ENCODE measurements at regions not wholly inside any gene's neighbourhood (a gene's known extent, or its start where the extent isn't known, plus 50 kb on each side); places are given as distances from the start of the nearest gene placed in this dataset.

- intact Hi-C loops (cut with micrococcal nuclease; ENCODE audit: unreplicated experiment) (no loop called here), in situ Hi-C loops (cut with HindIII; ENCODE audit: low pct_unique_long_range_greater_than_20kb, low sequenced_read_pairs) (no loop called here)
- ChIA-PET POLR2A (no interaction called here), CTCF (interaction anchor here (0.6 kb wide), 1 partner anchor 73 kb away, joined by 10 read pairs; no protein-coding TSS in a partner anchor)
- TF ChIP-seq SIN3A (IDR thresholded peaks at IDR 0.05; ENCODE audit: borderline replicate concordance, insufficient read depth, low read depth, low read length), result no peak
- TF ChIP-seq CTCF (IDR thresholded peaks at IDR 0.05), result no peak
- TF ChIP-seq REST (IDR thresholded peaks at IDR 0.05; ENCODE audit: insufficient read depth in 1 of 2, low read depth in 2 of 2, low read length in 1 of 2), result no peak
- no peak for TF ChIP-seq TCF7L2 (IDR thresholded peaks at IDR 0.05; ENCODE audit: low read depth, low read length)
- TF ChIP-seq POLR2AphosphoS5 (IDR thresholded peaks at IDR 0.05; ENCODE audit: low read depth, low read length), result no peak
- H3K27ac ChIP-seq (ENCODE audit: low read length), result no peak overlapping the region
- peaks cover 4% of the 10 kb centered on the region; the same call in 1 of the 2 replicates for H3K9me3 ChIP-seq (ENCODE audit: control insufficient read depth, insufficient read depth, low read depth, low read length)
- DNase-seq (ENCODE audit: low read depth, low spot score), result no peak
- H3K4me3 ChIP-seq (ENCODE audit: low read depth in 2 of 2, low read length in 2 of 2), result no peak overlapping the region
- no peaks in the 10 kb centered on the region for H3K36me3 ChIP-seq (ENCODE audit: control insufficient read depth, insufficient read depth, low read length)
- no peaks in the 10 kb centered on the region for H3K4me1 ChIP-seq (ENCODE audit: control insufficient read depth, insufficient read depth, low read length)
- no peak for ATAC-seq
- BruUV-seq (replicated peaks), result no TSS peak
- H3K27me3 ChIP-seq (ENCODE audit: control insufficient read depth, insufficient read depth, low read length), result no peaks in the 10 kb centered on the region
Measured at GRCh38 chr11:26828288-26828687, 106.4 kb upstream of the SLC5A12 start.

GRCh38 chr11:26830218-26830617 is 108.4 kb upstream of the SLC5A12 start:
- POLR2A ChIA-PET, result no interaction called here
- no peak for ATAC-seq
- in situ Hi-C loops (cut with HindIII; ENCODE audit: low pct_unique_long_range_greater_than_20kb, low sequenced_read_pairs), result no loop called here
- intact Hi-C loops (cut with micrococcal nuclease; ENCODE audit: unreplicated experiment), result no loop called here
- TF ChIP-seq REST (IDR thresholded peaks at IDR 0.05; ENCODE audit: insufficient read depth in 1 of 2, low read depth in 2 of 2, low read length in 1 of 2), result no peak
- no peak for TF ChIP-seq POLR2AphosphoS5 (IDR thresholded peaks at IDR 0.05; ENCODE audit: low read depth, low read length)
- TF ChIP-seq TCF7L2 (IDR thresholded peaks at IDR 0.05; ENCODE audit: low read depth, low read length), result no peak
- TF ChIP-seq CTCF (IDR thresholded peaks at IDR 0.05), result no peak
- TF ChIP-seq SIN3A (IDR thresholded peaks at IDR 0.05; ENCODE audit: borderline replicate concordance, insufficient read depth, low read depth, low read length), result no peak
- peaks cover 4% of the 10 kb centered on the region; the same call in 1 of the 2 replicates for H3K9me3 ChIP-seq (ENCODE audit: control insufficient read depth, insufficient read depth, low read depth, low read length)
- BruUV-seq (replicated peaks), result no TSS peak
- DNase-seq (ENCODE audit: low read depth, low spot score), result no peak
- H3K36me3 ChIP-seq (ENCODE audit: control insufficient read depth, insufficient read depth, low read length), result no peaks in the 10 kb centered on the region
- H3K4me1 ChIP-seq (ENCODE audit: control insufficient read depth, insufficient read depth, low read length), result no peaks in the 10 kb centered on the region
- H3K27ac ChIP-seq (ENCODE audit: low read length), result no peak overlapping the region
- no peak overlapping the region for H3K4me3 ChIP-seq (ENCODE audit: low read depth in 2 of 2, low read length in 2 of 2)
- CTCF ChIA-PET, result no interaction called here
- no peaks in the 10 kb centered on the region for H3K27me3 ChIP-seq (ENCODE audit: control insufficient read depth, insufficient read depth, low read length)

Measured in Panc1 (cell line).